Left ventricle myocardium inferior (tissue), 1 donor: ENCODE measurements at regions not wholly inside any gene's neighbourhood (a gene's known extent, or its start where the extent isn't known, plus 50 kb on each side); places are given as distances from the start of the nearest gene placed in this dataset.

ENCODE experiments used
- DNase-seq: peaks from one replicate; pipeline ENCODE4 v3.0.0-alpha.2; 2020
- H3K27ac ChIP-seq: fragments of 200-600 bp; replicated peaks from 2 replicates; pipeline ENCODE4 v1.8.0; 2021
- H3K27me3 ChIP-seq: fragments of 200-600 bp; 2 replicates; pipeline ENCODE4 v1.8.0; 2021; ENCODE audit warnings: low read depth
- H3K36me3 ChIP-seq: fragments of 200-600 bp; 2 replicates; pipeline ENCODE4 v1.8.0; 2021
- H3K4me1 ChIP-seq: fragments of 200-600 bp; 2 replicates; pipeline ENCODE4 v1.8.0; 2021
- H3K4me3 ChIP-seq: fragments of 200-600 bp; 2 replicates; pipeline ENCODE4 v1.8.0; 2021; ENCODE audit warnings: mild to moderate bottlenecking, moderate library complexity
- H3K9me3 ChIP-seq: fragments of 200-600 bp; replicated peaks from 2 replicates; pipeline ENCODE4 v1.8.0; 2021
- intact Hi-C: fragments of 100-400 bp; cut with micrococcal nuclease; formaldehyde crosslinking; loops from one replicate; pipeline ENCODE4 v1.11.0; 2022
- TF ChIP-seq, protein P1 (sequence below): fragments of 200-600 bp; IDR thresholded peaks from 2 replicates; pipeline ENCODE4 v1.8.0; 2021; ENCODE audit warnings: antibody characterized with exemption, mild to moderate bottlenecking, borderline replicate concordance
- donor health status: DM: no; HTN: yes; CAD: no; lungs with severe emphysema.

DNA sequence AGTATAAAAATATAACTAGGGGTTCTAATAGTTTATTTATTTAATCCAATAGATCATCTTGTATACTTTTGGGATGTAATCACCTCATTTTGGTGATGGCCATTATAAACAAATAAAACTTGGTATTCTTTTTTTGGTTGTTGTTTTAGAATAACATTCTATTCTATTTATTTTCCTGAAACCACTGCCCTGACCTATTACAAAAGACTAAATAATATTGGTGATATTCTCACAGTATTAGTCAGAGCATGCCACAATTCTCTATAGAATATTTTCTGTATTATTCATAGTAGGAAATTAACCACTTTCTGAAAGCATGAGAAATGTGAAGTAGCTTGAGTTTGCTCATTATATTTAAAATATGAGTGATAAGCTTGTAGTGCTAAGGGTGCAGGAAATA lies 54.1 kb upstream of the LRRC7 start:
- no peaks in the 10 kb centered on the region for H3K27me3 ChIP-seq
- H3K36me3 ChIP-seq: no peaks in the 10 kb centered on the region
- intact Hi-C loops: no loop called here
- no peak for DNase-seq
- no peaks in the 10 kb centered on the region for H3K9me3 ChIP-seq
- no peak overlapping the region for H3K4me3 ChIP-seq
- no peaks in the 10 kb centered on the region for H3K4me1 ChIP-seq
- H3K27ac ChIP-seq: no peak overlapping the region
- TF ChIP-seq, protein P1, sequence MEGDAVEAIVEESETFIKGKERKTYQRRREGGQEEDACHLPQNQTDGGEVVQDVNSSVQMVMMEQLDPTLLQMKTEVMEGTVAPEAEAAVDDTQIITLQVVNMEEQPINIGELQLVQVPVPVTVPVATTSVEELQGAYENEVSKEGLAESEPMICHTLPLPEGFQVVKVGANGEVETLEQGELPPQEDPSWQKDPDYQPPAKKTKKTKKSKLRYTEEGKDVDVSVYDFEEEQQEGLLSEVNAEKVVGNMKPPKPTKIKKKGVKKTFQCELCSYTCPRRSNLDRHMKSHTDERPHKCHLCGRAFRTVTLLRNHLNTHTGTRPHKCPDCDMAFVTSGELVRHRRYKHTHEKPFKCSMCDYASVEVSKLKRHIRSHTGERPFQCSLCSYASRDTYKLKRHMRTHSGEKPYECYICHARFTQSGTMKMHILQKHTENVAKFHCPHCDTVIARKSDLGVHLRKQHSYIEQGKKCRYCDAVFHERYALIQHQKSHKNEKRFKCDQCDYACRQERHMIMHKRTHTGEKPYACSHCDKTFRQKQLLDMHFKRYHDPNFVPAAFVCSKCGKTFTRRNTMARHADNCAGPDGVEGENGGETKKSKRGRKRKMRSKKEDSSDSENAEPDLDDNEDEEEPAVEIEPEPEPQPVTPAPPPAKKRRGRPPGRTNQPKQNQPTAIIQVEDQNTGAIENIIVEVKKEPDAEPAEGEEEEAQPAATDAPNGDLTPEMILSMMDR: no peak
